ENCODE measurements at regions not wholly inside any gene's neighbourhood (a gene's known extent, or its start where the extent isn't known, plus 50 kb on each side); places are given as distances from the start of the nearest gene placed in this dataset.

GRCh38 chr2:2777876-2778275, 446.8 kb upstream of the MYT1L start:
- intact Hi-C loops (cut with micrococcal nuclease): no loop called here
- no peaks in the 10 kb centered on the region for H3K4me1 ChIP-seq (ENCODE audit: control insufficient read depth in 1 of 2, insufficient read depth in 2 of 2, low read length in 2 of 2)
- no peaks in the 10 kb centered on the region for H3K9me2 ChIP-seq (ENCODE audit: insufficient read depth)
- no peak overlapping the region for H2AFZ ChIP-seq (ENCODE audit: low read depth, low read length, poor library complexity, severe bottlenecking)
- H3K9me3 ChIP-seq (ENCODE audit: control insufficient read depth in 1 of 2, insufficient read depth in 1 of 2, low read depth in 1 of 2, low read length in 2 of 2): no peaks in the 10 kb centered on the region
- no peaks in the 10 kb centered on the region for H4K20me1 ChIP-seq (ENCODE audit: insufficient read depth)
- no peak for ATAC-seq
- no peaks in the 10 kb centered on the region for H3K36me3 ChIP-seq (ENCODE audit: control insufficient read depth in 1 of 2, insufficient read depth in 2 of 2, low read length in 2 of 2)
- ChIA-PET RAD21 (ENCODE audit: low non-redundant PET in 1 of 2, low total read pairs in 2 of 2, uncharacterized antibody in 2 of 2, unreplicated experiment in 2 of 2) (no interaction called here), CTCF (no interaction called here), POLR2A (no interaction called here)
- DNase-seq (ENCODE audit: low read depth, low spot score): no peak
- H3K27me3 ChIP-seq (ENCODE audit: insufficient read depth, low read length): peaks cover 9% of the 10 kb centered on the region; the same call in 1 of the 2 replicates
- H3K9ac ChIP-seq (ENCODE audit: low read length): no peak overlapping the region
- H3K79me2 ChIP-seq (ENCODE audit: insufficient read depth, low read length): no peaks in the 10 kb centered on the region
- BruUV-seq (replicated peaks): no TSS peak
- no peak overlapping the region for H3K4me3 ChIP-seq (replicated peaks in 1 of 2; ENCODE audit: low read depth in 1 of 2, low read length in 2 of 2)
- no peak overlapping the region for H3K4me2 ChIP-seq (ENCODE audit: low read length)
- no peak overlapping the region for H3K27ac ChIP-seq (ENCODE audit: low read depth, low read length)
- TF ChIP-seq TCF7L2 (IDR thresholded peaks at IDR 0.05; ENCODE audit: borderline replicate concordance, extremely low read depth, insufficient read depth, insufficient read length) (no peak), SRF (IDR thresholded peaks at IDR 0.05; ENCODE audit: low read depth) (no peak), JUND (IDR thresholded peaks at IDR 0.05) (no peak), ZBTB33 (IDR thresholded peaks at IDR 0.05; ENCODE audit: extremely low read depth, insufficient replicate concordance, low read length) (no peak), ELF1 (IDR thresholded peaks at IDR 0.05; ENCODE audit: borderline replicate concordance, low read depth) (no peak), SIN3A (IDR thresholded peaks at IDR 0.05; ENCODE audit: low read depth) (no peak), ZFX (IDR thresholded peaks at IDR 0.05) (no peak), CEBPB (IDR thresholded peaks at IDR 0.05; ENCODE audit: low read depth) (no peak), ZNF274 (IDR thresholded peaks at IDR 0.05; ENCODE audit: low read depth, low read length) (no peak), FOSL1 (IDR thresholded peaks at IDR 0.05; ENCODE audit: low read depth) (no peak), REST (IDR thresholded peaks at IDR 0.05; ENCODE audit: low read depth) (no peak)

All from HCT116 (cell line).